ENCODE measurements at regions not wholly inside any gene's neighbourhood (a gene's known extent, or its start where the extent isn't known, plus 50 kb on each side); places are given as distances from the start of the nearest gene placed in this dataset.
A peak's percentile ranks its signal among the peaks of the same experiment; 100 is the strongest.

DNA sequence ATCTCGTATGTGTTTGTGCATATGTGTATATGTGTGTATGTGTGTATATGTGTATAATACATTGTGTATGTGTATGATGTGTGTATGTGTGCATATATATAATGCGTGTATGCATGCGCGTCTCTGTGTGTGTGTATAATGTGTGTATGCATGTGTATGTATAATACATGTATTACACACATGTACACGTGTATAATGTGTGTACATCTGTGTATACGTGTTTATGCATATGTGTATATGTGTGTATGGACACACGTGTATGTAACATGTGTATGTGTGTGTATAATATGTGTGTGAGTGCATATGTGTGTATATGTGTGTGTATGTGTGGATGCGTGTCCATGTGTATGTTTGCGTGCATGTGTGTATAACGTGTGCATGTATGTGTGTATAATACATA is 433.7 kb upstream of the RBFOX1 start:
- TF ChIP-seq POLR2AphosphoS5 (IDR thresholded peaks at IDR 0.05) (no peak), POLR2A (IDR thresholded peaks at IDR 0.05) (no peak)
- TF ChIP-seq, protein P1, sequence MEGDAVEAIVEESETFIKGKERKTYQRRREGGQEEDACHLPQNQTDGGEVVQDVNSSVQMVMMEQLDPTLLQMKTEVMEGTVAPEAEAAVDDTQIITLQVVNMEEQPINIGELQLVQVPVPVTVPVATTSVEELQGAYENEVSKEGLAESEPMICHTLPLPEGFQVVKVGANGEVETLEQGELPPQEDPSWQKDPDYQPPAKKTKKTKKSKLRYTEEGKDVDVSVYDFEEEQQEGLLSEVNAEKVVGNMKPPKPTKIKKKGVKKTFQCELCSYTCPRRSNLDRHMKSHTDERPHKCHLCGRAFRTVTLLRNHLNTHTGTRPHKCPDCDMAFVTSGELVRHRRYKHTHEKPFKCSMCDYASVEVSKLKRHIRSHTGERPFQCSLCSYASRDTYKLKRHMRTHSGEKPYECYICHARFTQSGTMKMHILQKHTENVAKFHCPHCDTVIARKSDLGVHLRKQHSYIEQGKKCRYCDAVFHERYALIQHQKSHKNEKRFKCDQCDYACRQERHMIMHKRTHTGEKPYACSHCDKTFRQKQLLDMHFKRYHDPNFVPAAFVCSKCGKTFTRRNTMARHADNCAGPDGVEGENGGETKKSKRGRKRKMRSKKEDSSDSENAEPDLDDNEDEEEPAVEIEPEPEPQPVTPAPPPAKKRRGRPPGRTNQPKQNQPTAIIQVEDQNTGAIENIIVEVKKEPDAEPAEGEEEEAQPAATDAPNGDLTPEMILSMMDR (IDR thresholded peaks at IDR 0.05), result no peak
- Histone ChIP-seq H3K27me3 (replicated peaks; ENCODE audit: insufficient read depth) (no peaks in the 10 kb centered on the region), H3K27ac (no peak overlapping the region), H3K9me3 (no peaks in the 10 kb centered on the region), H3K36me3 (no peaks in the 10 kb centered on the region), H3K4me3 (no peak overlapping the region), H3K4me1 (replicated peaks) (no peaks in the 10 kb centered on the region)
- intact Hi-C loops (cut with DNase I), result no loop called here
- no peak for DNase-seq (ENCODE audit: low spot score)
- WGBS, result 82% methylated on average over 10 of the region's 10 CpGs

DNA sequence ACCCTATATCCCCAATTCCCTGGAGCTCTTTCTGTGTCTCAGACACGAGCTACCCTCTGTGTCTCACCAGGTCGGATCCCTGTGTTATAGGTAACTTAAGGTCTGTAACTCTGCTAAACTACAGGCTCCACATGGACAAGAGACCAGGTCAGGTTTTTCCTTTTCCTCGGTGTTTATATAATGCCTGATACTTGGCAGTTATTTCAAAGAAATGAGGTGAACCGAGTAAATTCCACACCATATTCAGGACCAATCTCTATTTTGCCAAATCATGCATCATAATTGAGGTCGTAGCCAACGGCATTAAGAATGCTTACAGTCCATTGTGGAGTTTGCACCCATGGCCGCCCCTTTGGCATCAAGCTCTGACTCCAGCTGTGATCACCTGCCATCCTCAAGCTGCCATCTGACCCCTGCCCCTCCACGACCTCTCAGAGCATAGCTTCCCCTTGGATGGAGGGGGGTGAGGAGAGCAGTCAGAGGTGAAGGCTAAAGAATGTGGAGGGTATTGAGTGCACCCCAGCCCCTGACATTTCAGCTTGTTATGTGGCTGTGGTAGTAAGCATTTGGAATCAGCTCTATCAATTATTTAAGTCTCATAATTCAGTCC is 434.7 kb upstream of the RBFOX1 start:
- Histone ChIP-seq H3K9me3 (no peaks in the 10 kb centered on the region), H3K4me3 (no peak overlapping the region), H3K4me1 (replicated peaks) (no peaks in the 10 kb centered on the region), H3K27me3 (replicated peaks; ENCODE audit: insufficient read depth) (no peaks in the 10 kb centered on the region), H3K36me3 (no peaks in the 10 kb centered on the region), H3K27ac (no peak overlapping the region)
- intact Hi-C loops (cut with DNase I), result no loop called here
- DNase-seq (ENCODE audit: low spot score), result no peak
- no peak for TF ChIP-seq POLR2AphosphoS5 (IDR thresholded peaks at IDR 0.05)
- TF ChIP-seq, protein P1 (IDR thresholded peaks at IDR 0.05), result no peak
- no peak for TF ChIP-seq POLR2A (IDR thresholded peaks at IDR 0.05)
- 61% methylated on average over 8 of the region's 8 CpGs for WGBS

DNA sequence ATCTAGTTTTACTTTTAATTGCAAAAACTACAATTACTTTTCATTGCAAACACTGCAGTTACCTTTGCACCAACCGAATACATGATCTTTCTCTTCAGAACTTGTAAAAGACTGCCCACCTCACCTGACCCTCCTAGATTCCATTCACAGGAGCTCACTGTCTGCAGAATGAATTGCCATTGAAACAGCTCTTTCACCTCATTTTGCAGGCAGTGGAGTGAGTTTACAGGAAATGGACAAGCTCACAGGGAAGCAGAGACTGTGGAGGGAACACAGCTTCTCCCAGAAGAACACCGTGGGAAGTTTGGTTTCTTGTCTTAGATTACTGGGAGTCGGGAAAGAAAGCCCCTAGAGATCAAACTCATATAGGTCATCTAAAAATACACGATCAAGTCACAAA is 439.7 kb upstream of the RBFOX1 start:
- Histone ChIP-seq H3K27me3 (replicated peaks; ENCODE audit: insufficient read depth) (no peaks in the 10 kb centered on the region), H3K27ac (no peak overlapping the region), H3K36me3 (no peaks in the 10 kb centered on the region), H3K9me3 (no peaks in the 10 kb centered on the region), H3K4me1 (replicated peaks) (no peaks in the 10 kb centered on the region), H3K4me3 (no peak overlapping the region)
- 46% methylated on average over 4 of the region's 4 CpGs for WGBS
- TF ChIP-seq POLR2AphosphoS5 (IDR thresholded peaks at IDR 0.05) (no peak), POLR2A (IDR thresholded peaks at IDR 0.05) (no peak)
- TF ChIP-seq, protein P1 (IDR thresholded peaks at IDR 0.05), result no peak
- no peak for DNase-seq (ENCODE audit: low spot score)
- intact Hi-C loops (cut with DNase I), result no loop called here

DNA sequence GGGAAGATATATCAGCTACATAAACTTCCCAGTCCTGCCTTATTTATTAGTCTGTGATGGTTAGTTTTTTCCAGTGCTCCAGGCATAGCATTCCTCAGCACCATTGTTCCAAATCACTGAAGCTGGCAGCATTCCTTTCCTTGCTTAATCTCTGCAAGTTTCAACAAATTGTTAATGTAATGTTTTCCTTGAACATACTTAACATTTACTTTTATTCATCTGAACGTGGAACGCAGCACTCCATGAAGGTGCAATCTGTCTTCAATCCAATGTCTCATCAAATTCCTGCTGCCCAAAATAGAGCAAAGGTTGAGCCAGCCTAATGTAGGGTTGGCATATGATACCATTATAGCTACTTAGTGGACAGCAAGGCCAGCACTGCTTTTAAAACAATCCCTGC is 441.1 kb upstream of the RBFOX1 start:
- Histone ChIP-seq H3K4me3 (no peak overlapping the region), H3K27ac (no peak overlapping the region), H3K4me1 (replicated peaks) (no peaks in the 10 kb centered on the region), H3K9me3 (no peaks in the 10 kb centered on the region), H3K36me3 (no peaks in the 10 kb centered on the region), H3K27me3 (replicated peaks; ENCODE audit: insufficient read depth) (no peaks in the 10 kb centered on the region)
- WGBS, result 17% methylated on average over 2 of the region's 2 CpGs
- TF ChIP-seq POLR2A (IDR thresholded peaks at IDR 0.05) (no peak), POLR2AphosphoS5 (IDR thresholded peaks at IDR 0.05) (peak; percentile 56)
- TF ChIP-seq, protein P1 (IDR thresholded peaks at IDR 0.05), result no peak
- DNase-seq (ENCODE audit: low spot score), result peak; percentile 17
- intact Hi-C loops (cut with DNase I), result no loop called here

DNA sequence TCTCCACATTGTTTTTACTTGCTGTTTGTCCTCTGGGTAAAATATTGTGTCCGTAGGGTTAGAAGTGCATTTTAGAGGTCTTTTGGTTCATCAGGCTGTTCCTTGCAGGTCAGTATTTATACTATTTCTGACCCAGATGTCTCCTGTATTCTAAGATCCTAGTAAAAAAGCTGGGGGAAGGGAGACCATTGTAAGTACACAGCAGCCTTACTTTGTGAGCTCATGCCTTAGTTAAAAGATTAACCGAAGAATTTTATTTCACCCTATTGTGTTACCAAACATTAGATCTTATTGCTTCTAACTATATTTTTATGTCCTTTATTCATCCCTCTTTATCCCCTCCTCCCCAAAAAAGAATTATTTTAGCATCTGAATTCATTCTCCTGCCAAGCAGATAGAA is 444.1 kb upstream of the RBFOX1 start:
- no peaks in the 10 kb centered on the region for H3K36me3 ChIP-seq
- intact Hi-C loops (cut with DNase I), result no loop called here
- TF ChIP-seq, protein P1 (IDR thresholded peaks at IDR 0.05), result no peak
- no peak for TF ChIP-seq POLR2A (IDR thresholded peaks at IDR 0.05)
- H3K27ac ChIP-seq, result no peak overlapping the region
- no peak overlapping the region for H3K4me3 ChIP-seq
- no peak for DNase-seq (ENCODE audit: low spot score)
- H3K27me3 ChIP-seq (replicated peaks; ENCODE audit: insufficient read depth), result no peaks in the 10 kb centered on the region
- 24% methylated on average over 2 of the region's 2 CpGs for WGBS
- H3K4me1 ChIP-seq (replicated peaks), result no peaks in the 10 kb centered on the region
- no peaks in the 10 kb centered on the region for H3K9me3 ChIP-seq
